ENCODE measurements at regions not wholly inside any gene's neighbourhood (a gene's known extent, or its start where the extent isn't known, plus 50 kb on each side); places are given as distances from the start of the nearest gene placed in this dataset.

- intact Hi-C loops (cut with micrococcal nuclease): no loop called here
- Histone ChIP-seq H2BK120ac (ENCODE audit: low read depth, low read length) (no peak overlapping the region), H3K9me1 (ENCODE audit: insufficient read depth, low read length) (no peaks in the 10 kb centered on the region), H3K4me1 (ENCODE audit: control insufficient read depth, insufficient read depth, low read length) (no peaks in the 10 kb centered on the region), H3K9ac (ENCODE audit: low read depth, low read length) (no peak overlapping the region), H4K91ac (ENCODE audit: insufficient read depth, low read depth, low read length) (no peak overlapping the region), H2AFZ (replicated peaks; ENCODE audit: low read length, poor library complexity) (no peak overlapping the region), H2AK9ac (replicated peaks; ENCODE audit: low read depth, low read length, poor library complexity) (no peak overlapping the region), H4K8ac (ENCODE audit: low read depth in 2 of 2, low read length in 2 of 2) (no peak overlapping the region), H3K56ac (ENCODE audit: extremely low read depth, insufficient read depth, low read length) (no peak overlapping the region), H2BK15ac (ENCODE audit: low read depth, low read length) (no peak overlapping the region), H3K4me2 (ENCODE audit: low read depth, low read length) (no peak overlapping the region), H3K36me3 (ENCODE audit: control insufficient read depth, insufficient read depth, low read length) (no peaks in the 10 kb centered on the region), H3K18ac (ENCODE audit: low read depth, low read length) (no peak overlapping the region), H3K4me3 (ENCODE audit: insufficient read depth, low read depth, low read length) (no peak overlapping the region), H3K79me1 (ENCODE audit: low read depth in 1 of 2, low read length in 2 of 2) (no peaks in the 10 kb centered on the region), H3K27me3 (ENCODE audit: control insufficient read depth, insufficient read depth, low read length) (peaks cover 1% of the 10 kb centered on the region; the same call in 1 of the 2 replicates), H2AK5ac (ENCODE audit: low read depth, low read length) (no peak overlapping the region), H2BK20ac (ENCODE audit: low read depth, low read length) (no peak overlapping the region), H4K20me1 (ENCODE audit: insufficient read depth, low read length) (no peaks in the 10 kb centered on the region), H3K4ac (ENCODE audit: low read depth, low read length) (no peak overlapping the region), H3K23ac (ENCODE audit: low read depth, low read length) (no peak overlapping the region), H4K5ac (ENCODE audit: low read depth, low read length) (no peak overlapping the region), H2BK5ac (ENCODE audit: low read depth, low read length, poor library complexity, severe bottlenecking) (no peak overlapping the region), H3K14ac (replicated peaks; ENCODE audit: low read depth, low read length) (no peak overlapping the region), H3K9me3 (ENCODE audit: control insufficient read depth, insufficient read depth, low read length) (peaks cover 2% of the 10 kb centered on the region; the same call in 1 of the 2 replicates), H3K27ac (ENCODE audit: insufficient read depth, low read length) (no peak overlapping the region)
- POLR2A ChIA-PET (ENCODE audit: unreplicated experiment): no interaction called here
- dilution Hi-C loops (cut with HindIII; ENCODE audit: low sequenced_read_pairs, unreplicated experiment): no loop called here
- TF ChIP-seq RFX5 (IDR thresholded peaks at IDR 0.05; ENCODE audit: low read depth, low read length): no peak
- no peak for TF ChIP-seq NFE2L2 (IDR thresholded peaks at IDR 0.05; ENCODE audit: low read depth, low read length)
- no peak for TF ChIP-seq RCOR1 (IDR thresholded peaks at IDR 0.05; ENCODE audit: insufficient replicate concordance, low read length)
- TF ChIP-seq USF2 (IDR thresholded peaks at IDR 0.05; ENCODE audit: low read depth, low read length): no peak
- BruUV-seq (replicated peaks): no TSS peak
- CTCF ChIA-PET: no interaction called here
- DNase-seq (no peak), ATAC-seq (ENCODE audit: low read depth) (no peak)
- in situ Hi-C loops (cut with MboI; ENCODE audit: low sequenced_read_pairs): no loop called here
- WGBS, 2 experiments (ENCODE audit: extremely low coverage in 2 of 2, insufficient read length in 1 of 2): 100% methylated on average over 1 of the region's 1 CpG; no CpG with 5 or more reads in 1 of the 2 experiments
Observed at GRCh38 chr4:138828926-138829325, 186.7 kb upstream of the NOCT start.
